K562 (cell line): ENCODE measurements at regions not wholly inside any gene's neighbourhood (a gene's known extent, or its start where the extent isn't known, plus 50 kb on each side); places are given as distances from the start of the nearest gene placed in this dataset.

ENCODE experiments used
- ATAC-seq: fragments of 200-7000 bp; cut with Tn5 transposase; 3 replicates; pipeline ENCODE4 v1.9.1; 2020; ENCODE audit warnings: moderate library complexity
- BruUV-seq: library from RNA; stranded (reverse); fragments of 400-500 nt; replicated peaks from 2 replicates; lab custom pipeline; 2021; lab: Mats Ljungman, UMichigan
- CTCF ChIA-PET: fragments of 300-600 bp; formaldehyde crosslinking; extraction: SDS; loops from one replicate; lab custom pipeline; 2021; ENCODE audit warnings: low intra/inter-chr PET ratio; lab: Yijun Ruan, JAX
- POLR2A ChIA-PET: fragments of 300-600, 350-650 bp; sonication (Branson Sonifier 250); formaldehyde crosslinking; extraction: SDS; loops from one replicate; lab custom pipeline; 2021; ENCODE audit warnings: antibody characterized with exemption, inconsistent platforms; lab: Yijun Ruan, JAX
- DNase-seq, 4 experiments: peaks; one replicate each; pipeline versions ENCODE4 v3.0.0 to v3.0.0-alpha.2; 2011 to 2018; ENCODE audit warnings: low spot score in 3 of 4, mixed read lengths in 3 of 4; ENCODE audit errors: extremely low read depth in 1 of 4
- FAIRE-seq: peaks from 2 replicates; lab custom pipeline; 2011; peaks lifted over from hg19 to GRCh38; lab: Jason Lieb, UNC
- H2AFZ ChIP-seq: 2 replicates; pipeline ENCODE4 v1.6.0; 2011; ENCODE audit warnings: low read depth, low read length, control low read depth, inconsistent platforms
- H3K27ac ChIP-seq: fragments of 200-600 bp; 3 replicates; pipeline ENCODE4 v1.8.0; 2011; ENCODE audit warnings: low read depth, mild to moderate bottlenecking, control low read depth, inconsistent platforms, low read length, moderate library complexity, mixed read lengths; ENCODE audit errors: extremely low read depth
- H3K27me3 ChIP-seq, 2 experiments: fragments of 300-600 bp in 1 of 2; 2 replicates in 1 of 2; 3 replicates in 1 of 2; pipeline versions ENCODE4 v1.6.0 to v1.8.0; 2011; ENCODE audit warnings: inconsistent platforms in 2 of 2, low read length in 2 of 2, mild to moderate bottlenecking in 1 of 2, mixed read lengths in 1 of 2, moderate library complexity in 1 of 2; ENCODE audit not compliant: control insufficient read depth in 2 of 2, insufficient read depth in 2 of 2
- H3K36me3 ChIP-seq: fragments of 300-600 bp; 3 replicates; pipeline ENCODE4 v1.8.0; 2011; ENCODE audit warnings: mild to moderate bottlenecking, low read length, inconsistent platforms; ENCODE audit not compliant: control insufficient read depth, insufficient read depth
- H3K4me1 ChIP-seq, 2 experiments: fragments of 200-600 bp in 1 of 2; replicated peaks in 1 of 2; 2 replicates in 1 of 2; 3 replicates in 1 of 2; pipeline versions ENCODE4 v1.5.1 to v1.8.0; 2011; ENCODE audit warnings: inconsistent platforms in 2 of 2, low read length in 2 of 2, mild to moderate bottlenecking in 1 of 2, mixed read lengths in 1 of 2, moderate library complexity in 1 of 2; ENCODE audit not compliant: control insufficient read depth in 2 of 2, insufficient read depth in 2 of 2
- H3K4me2 ChIP-seq: 2 replicates; pipeline ENCODE4 v1.6.1; 2011; ENCODE audit warnings: low read length, control low read depth, inconsistent platforms, mixed read lengths; ENCODE audit not compliant: insufficient read depth
- H3K4me3 ChIP-seq: fragments of 200-600 bp; sonication (generic), shearing (Covaris generic); 2 replicates; pipeline ENCODE4 v1.5.1; 2016; ENCODE audit warnings: control low read depth, inconsistent platforms
- H3K79me2 ChIP-seq: fragments of 200-600 bp; 3 replicates; pipeline ENCODE4 v1.8.0; 2011; ENCODE audit warnings: low read length, inconsistent platforms; ENCODE audit not compliant: control insufficient read depth, insufficient read depth
- H3K9ac ChIP-seq, 2 experiments: 2 replicates each; pipeline versions ENCODE4 v1.6.0 to v1.6.1; 2011; ENCODE audit warnings: low read depth in 2 of 2, low read length in 2 of 2, control low read depth in 1 of 2, inconsistent platforms in 1 of 2, mild to moderate bottlenecking in 1 of 2, mixed read lengths in 1 of 2; ENCODE audit not compliant: insufficient read depth in 1 of 2
- H3K9me1 ChIP-seq: one replicate; pipeline ENCODE4 v1.6.0; 2011; ENCODE audit warnings: inconsistent platforms, mild to moderate bottlenecking, low read length, moderate library complexity; ENCODE audit not compliant: control insufficient read depth, insufficient read depth
- H3K9me3 ChIP-seq: replicated peaks from 2 replicates; pipeline ENCODE4 v1.5.1; 2011; ENCODE audit warnings: low read depth, low read length, inconsistent platforms; ENCODE audit not compliant: control insufficient read depth, insufficient read depth
- H4K20me1 ChIP-seq: replicated peaks from 2 replicates; pipeline ENCODE4 v1.6.1; 2011; ENCODE audit warnings: low read length, inconsistent platforms, mixed read lengths; ENCODE audit not compliant: control insufficient read depth, insufficient read depth
- ARID1B ChIP-seq: fragments of 450-650 bp; IDR thresholded peaks from 2 replicates; pipeline ENCODE4 v1.6.1; 2016; ENCODE audit warnings: antibody characterized with exemption, mild to moderate bottlenecking, inconsistent platforms
- ATF7 ChIP-seq: fragments of 450-650 bp; IDR thresholded peaks from 2 replicates; pipeline ENCODE4 v1.7.1; 2014; ENCODE audit warnings: mild to moderate bottlenecking, moderate library complexity
- BRD4 ChIP-seq: fragments of 200-600 bp; sonication (generic); IDR thresholded peaks from 2 replicates; pipeline ENCODE4 v1.6.1; 2017; ENCODE audit warnings: inconsistent platforms
- HIVEP1 ChIP-seq: fragments of 250-450 bp; sonication (Bioruptor Pico); IDR thresholded peaks from 2 replicates; pipeline ENCODE4 v1.4.0; 2020; ENCODE audit warnings: mild to moderate bottlenecking
- MECOM ChIP-seq: fragments of 250-450 bp; sonication (Bioruptor Pico); IDR thresholded peaks from 2 replicates; pipeline ENCODE4 v1.8.0; 2022; ENCODE audit warnings: inconsistent platforms
- OTX1 ChIP-seq: fragments of 450-650 bp; formaldehyde crosslinking; IDR thresholded peaks from 2 replicates; pipeline ENCODE4 v1.4.0; 2022; ENCODE audit warnings: mild to moderate bottlenecking
- POLR2AphosphoS5 ChIP-seq: IDR thresholded peaks from 2 replicates; pipeline ENCODE4 v1.6.1; 2011; ENCODE audit warnings: mild to moderate bottlenecking, low read depth, low read length, moderate library complexity; ENCODE audit not compliant: control insufficient read depth, insufficient read depth
- POLR2G ChIP-seq: fragments of 200-400 bp; formaldehyde crosslinking; IDR thresholded peaks from 2 replicates; pipeline ENCODE4 v1.6.1; 2017; ENCODE audit warnings: low read depth, mild to moderate bottlenecking, antibody characterized with exemption, low read length, moderate library complexity
- RNF2 ChIP-seq: sonication (generic); IDR thresholded peaks from 2 replicates; pipeline ENCODE4 v1.6.1; 2016
- SAP30 ChIP-seq: fragments of 200-600 bp; sonication (generic); IDR thresholded peaks from 2 replicates; pipeline ENCODE4 v1.6.1; 2012; ENCODE audit warnings: borderline replicate concordance, low read depth, mild to moderate bottlenecking, moderate library complexity, low read length, control low read depth, inconsistent platforms; ENCODE audit not compliant: insufficient read depth, poor library complexity, severe bottlenecking
- ZNF174 ChIP-seq: fragments of 250-450 bp; sonication (Bioruptor Pico); IDR thresholded peaks from 2 replicates; pipeline ENCODE4 v1.4.0; 2020; ENCODE audit warnings: mild to moderate bottlenecking
- ZNF384 ChIP-seq: IDR thresholded peaks from 2 replicates; pipeline ENCODE4 v1.6.1; 2012; ENCODE audit warnings: low read depth, low read length, improper control_type of control experiment
- WGBS: fragments of 100-300 bp; shearing (Covaris generic); methylation state at CpG from one replicate; pipeline ENCODE4 v1.1.6; 2016; ENCODE audit warnings: low coverage, mixed read lengths; ENCODE audit not compliant: insufficient coverage; ENCODE audit errors: missing lambda C conversion rate; 5-methylcytosine and 5-hydroxymethylcytosine counted together
- in situ Hi-C: fragments of 300-500 bp; cut with MboI; formaldehyde crosslinking; loops from 4 replicates; pipeline ENCODE4 v1.15.0; 2018; ENCODE audit warnings: inconsistent platforms, mixed read lengths
- intact Hi-C: fragments of 100-400 bp; cut with micrococcal nuclease; formaldehyde crosslinking; loops from 2 replicates; pipeline ENCODE4 v1.14.2; 2022
- TF ChIP-seq, protein P1 (sequence below): sonication (generic); IDR thresholded peaks from 2 replicates; pipeline ENCODE4 v1.6.1; 2016
- TF ChIP-seq, protein P2 (sequence below): fragments of 450-650 bp; IDR thresholded peaks from 2 replicates; pipeline ENCODE4 v1.6.1; 2016; ENCODE audit warnings: mild to moderate bottlenecking

DNA sequence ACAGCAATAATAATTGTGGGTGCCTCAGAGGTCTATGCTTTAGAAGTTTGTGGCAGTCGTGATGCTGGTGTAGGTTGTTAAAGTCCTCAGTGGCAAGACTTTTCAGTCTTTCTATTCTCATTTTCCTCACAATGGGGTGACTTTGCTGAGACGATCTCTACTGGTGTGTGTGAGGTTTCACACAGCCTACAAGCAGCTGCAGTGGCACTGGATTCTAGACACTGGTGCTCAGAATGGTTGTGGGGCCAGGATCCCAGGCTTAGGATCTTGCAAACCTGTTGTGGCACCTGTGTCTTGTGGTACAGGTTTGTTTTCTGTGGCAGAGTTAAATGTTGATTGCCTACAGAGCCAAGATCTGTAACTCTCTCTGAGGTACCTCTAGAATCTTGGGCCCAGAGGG, 581.2 kb downstream of the PTPRC start:
- H3K9me3 ChIP-seq = no peaks in the 10 kb centered on the region; the same call in 1 of the 2 replicates
- WGBS = 2% methylated on average over 2 of the region's 2 CpGs
- H3K9me1 ChIP-seq = no peaks in the 10 kb centered on the region
- H3K4me2 ChIP-seq = no peak overlapping the region
- intact Hi-C loops = no loop called here
- ChIA-PET CTCF (no interaction called here), POLR2A (no interaction called here)
- H3K79me2 ChIP-seq = no peaks in the 10 kb centered on the region
- in situ Hi-C loops = no loop called here
- H3K9ac ChIP-seq = no peak overlapping the region
- no peaks in the 10 kb centered on the region for H3K4me1 ChIP-seq
- no peaks in the 10 kb centered on the region for H3K36me3 ChIP-seq
- no peak overlapping the region for H3K4me3 ChIP-seq
- TF ChIP-seq ZNF384 (no peak), HIVEP1 (CRISPR knock-in tag) (no peak)
- TF ChIP-seq, all 486 proteins: peak for 0
- Histone ChIP-seq H4K20me1 (no peaks in the 10 kb centered on the region), H3K27me3 (no peaks in the 10 kb centered on the region), H2AFZ (no peak overlapping the region), H3K27ac (no peak overlapping the region)
- DNase-seq = no peak
- no peak for ATAC-seq
- no TSS peak for BruUV-seq
- no peak for FAIRE-seq

DNA sequence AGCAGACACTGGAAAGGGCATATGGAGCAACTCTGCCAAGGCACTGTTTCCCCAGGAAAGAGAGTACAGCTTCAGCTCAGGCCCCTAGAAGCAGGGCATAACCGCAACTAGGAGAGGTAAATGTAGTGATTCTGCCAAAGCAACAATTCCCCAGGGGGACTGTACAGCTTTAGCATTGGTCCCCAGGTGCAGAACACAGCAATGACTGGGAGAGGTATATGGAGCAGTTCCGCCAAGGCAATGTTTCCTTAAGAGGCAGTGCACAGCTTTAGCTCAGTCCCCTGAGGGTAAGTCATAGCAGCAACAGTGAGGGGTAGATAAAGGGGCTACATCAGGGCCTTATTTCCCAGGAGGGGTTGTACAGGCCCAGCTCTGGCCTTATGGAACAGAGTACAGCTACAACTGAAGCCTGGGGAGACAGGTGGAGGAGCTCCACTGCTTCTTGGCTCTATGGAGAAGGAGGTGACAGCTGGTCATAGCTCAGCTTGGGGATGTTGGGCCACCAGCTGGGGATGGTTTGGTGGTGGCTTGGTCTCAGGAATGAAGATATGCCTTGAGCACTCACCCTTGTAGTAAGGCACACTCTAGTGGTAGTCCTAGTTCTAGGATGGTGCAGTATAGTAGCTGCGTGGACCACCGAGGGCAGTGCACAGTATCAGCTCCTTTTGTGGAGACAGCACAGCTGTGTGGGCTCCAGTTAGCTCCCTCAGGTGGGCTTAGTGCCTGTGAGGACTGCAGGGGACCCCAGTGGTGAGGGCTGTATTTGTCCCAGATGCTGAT, 582.7 kb downstream of the PTPRC start:
- Histone ChIP-seq H3K27ac (no peak overlapping the region), H3K79me2 (no peaks in the 10 kb centered on the region), H4K20me1 (no peaks in the 10 kb centered on the region), H3K36me3 (no peaks in the 10 kb centered on the region), H3K4me2 (no peak overlapping the region), H2AFZ (no peak overlapping the region), H3K27me3 (no peaks in the 10 kb centered on the region), H3K9me3 (no peaks in the 10 kb centered on the region; the same call in 1 of the 2 replicates), H3K4me3 (no peak overlapping the region), H3K9me1 (no peaks in the 10 kb centered on the region), H3K9ac (no peak overlapping the region), H3K4me1 (no peaks in the 10 kb centered on the region)
- in situ Hi-C loops (no loop called here), intact Hi-C loops (no loop called here)
- DNase-seq = no peak
- CTCF ChIA-PET = no interaction called here
- WGBS = 4% methylated on average over 4 of the region's 4 CpGs
- no TSS peak for BruUV-seq
- FAIRE-seq = no peak
- POLR2A ChIA-PET = no interaction called here
- no peak for ATAC-seq
- no peak for TF ChIP-seq ATF7
- no peak for TF ChIP-seq MECOM (CRISPR knock-in tag)
- TF ChIP-seq, protein P1, sequence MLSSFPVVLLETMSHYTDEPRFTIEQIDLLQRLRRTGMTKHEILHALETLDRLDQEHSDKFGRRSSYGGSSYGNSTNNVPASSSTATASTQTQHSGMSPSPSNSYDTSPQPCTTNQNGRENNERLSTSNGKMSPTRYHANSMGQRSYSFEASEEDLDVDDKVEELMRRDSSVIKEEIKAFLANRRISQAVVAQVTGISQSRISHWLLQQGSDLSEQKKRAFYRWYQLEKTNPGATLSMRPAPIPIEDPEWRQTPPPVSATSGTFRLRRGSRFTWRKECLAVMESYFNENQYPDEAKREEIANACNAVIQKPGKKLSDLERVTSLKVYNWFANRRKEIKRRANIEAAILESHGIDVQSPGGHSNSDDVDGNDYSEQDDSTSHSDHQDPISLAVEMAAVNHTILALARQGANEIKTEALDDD = no peak
- TF ChIP-seq RNF2 = no peak
- TF ChIP-seq, protein P2, sequence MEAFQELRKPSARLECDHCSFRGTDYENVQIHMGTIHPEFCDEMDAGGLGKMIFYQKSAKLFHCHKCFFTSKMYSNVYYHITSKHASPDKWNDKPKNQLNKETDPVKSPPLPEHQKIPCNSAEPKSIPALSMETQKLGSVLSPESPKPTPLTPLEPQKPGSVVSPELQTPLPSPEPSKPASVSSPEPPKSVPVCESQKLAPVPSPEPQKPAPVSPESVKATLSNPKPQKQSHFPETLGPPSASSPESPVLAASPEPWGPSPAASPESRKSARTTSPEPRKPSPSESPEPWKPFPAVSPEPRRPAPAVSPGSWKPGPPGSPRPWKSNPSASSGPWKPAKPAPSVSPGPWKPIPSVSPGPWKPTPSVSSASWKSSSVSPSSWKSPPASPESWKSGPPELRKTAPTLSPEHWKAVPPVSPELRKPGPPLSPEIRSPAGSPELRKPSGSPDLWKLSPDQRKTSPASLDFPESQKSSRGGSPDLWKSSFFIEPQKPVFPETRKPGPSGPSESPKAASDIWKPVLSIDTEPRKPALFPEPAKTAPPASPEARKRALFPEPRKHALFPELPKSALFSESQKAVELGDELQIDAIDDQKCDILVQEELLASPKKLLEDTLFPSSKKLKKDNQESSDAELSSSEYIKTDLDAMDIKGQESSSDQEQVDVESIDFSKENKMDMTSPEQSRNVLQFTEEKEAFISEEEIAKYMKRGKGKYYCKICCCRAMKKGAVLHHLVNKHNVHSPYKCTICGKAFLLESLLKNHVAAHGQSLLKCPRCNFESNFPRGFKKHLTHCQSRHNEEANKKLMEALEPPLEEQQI = no peak
- TF ChIP-seq BRD4 = no peak
- no peak for TF ChIP-seq POLR2AphosphoS5
- no peak for TF ChIP-seq ZNF174
- TF ChIP-seq POLR2G = no peak
- TF ChIP-seq SAP30 = no peak
- TF ChIP-seq ARID1B = no peak
- no peak for TF ChIP-seq OTX1 (CRISPR knock-in tag)
